Mesendoderm (in vitro differentiated cells): ENCODE measurements at regions not wholly inside any gene's neighbourhood (a gene's known extent, or its start where the extent isn't known, plus 50 kb on each side); places are given as distances from the start of the nearest gene placed in this dataset.

ENCODE experiments used
- DNase-seq: peaks from one replicate; pipeline ENCODE4 v3.0.0; 2013
- H2AK5ac ChIP-seq: 2 replicates; pipeline ENCODE4 v1.6.1; 2013; ENCODE audit warnings: low read length, inconsistent platforms
- H2BK120ac ChIP-seq: 2 replicates; pipeline ENCODE4 v1.6.1; 2013; ENCODE audit warnings: low read depth, mild to moderate bottlenecking, low read length, moderate library complexity, mixed read lengths
- H2BK15ac ChIP-seq: replicated peaks from 2 replicates; pipeline ENCODE4 v1.6.1; 2013; ENCODE audit warnings: low read depth, mild to moderate bottlenecking, moderate library complexity
- H2BK5ac ChIP-seq: 2 replicates; pipeline ENCODE4 v1.6.1; 2013; ENCODE audit warnings: low read length, inconsistent platforms
- H3K18ac ChIP-seq: 2 replicates; pipeline ENCODE4 v1.6.1; 2013; ENCODE audit warnings: mild to moderate bottlenecking, low read length, mixed read lengths
- H3K23ac ChIP-seq: one replicate; pipeline ENCODE4 v1.6.1; 2013; ENCODE audit warnings: low read length
- H3K27ac ChIP-seq: 2 replicates; pipeline ENCODE4 v1.5.1; 2013; ENCODE audit warnings: low read depth, mild to moderate bottlenecking, inconsistent platforms, low read length, moderate library complexity
- H3K27me3 ChIP-seq: 2 replicates; pipeline ENCODE4 v1.6.1; 2013; ENCODE audit warnings: low read length, control low read depth, mild to moderate bottlenecking, inconsistent platforms; ENCODE audit not compliant: insufficient read depth, poor library complexity
- H3K36me3 ChIP-seq: 2 replicates; pipeline ENCODE4 v1.6.1; 2013; ENCODE audit warnings: low read length, inconsistent platforms; ENCODE audit not compliant: control insufficient read depth, insufficient read depth
- H3K4ac ChIP-seq: one replicate; pipeline ENCODE4 v1.6.1; 2013; ENCODE audit warnings: low read depth, mild to moderate bottlenecking, low read length, moderate library complexity
- H3K4me1 ChIP-seq: 2 replicates; pipeline ENCODE4 v1.6.1; 2013; ENCODE audit warnings: low read depth, low read length, inconsistent platforms; ENCODE audit not compliant: control insufficient read depth
- H3K4me2 ChIP-seq: 2 replicates; pipeline ENCODE4 v1.6.1; 2013; ENCODE audit warnings: low read length
- H3K4me3 ChIP-seq: 2 replicates; pipeline ENCODE4 v1.5.1; 2013; ENCODE audit warnings: mild to moderate bottlenecking, low read length
- H3K56ac ChIP-seq: one replicate; pipeline ENCODE4 v1.6.1; 2013; ENCODE audit warnings: low read length
- H3K79me1 ChIP-seq: 2 replicates; pipeline ENCODE4 v1.6.1; 2013; ENCODE audit warnings: low read length, inconsistent platforms
- H3K79me2 ChIP-seq: 2 replicates; pipeline ENCODE4 v1.6.1; 2013; ENCODE audit warnings: mild to moderate bottlenecking, low read length; ENCODE audit not compliant: control insufficient read depth, insufficient read depth
- H3K9ac ChIP-seq: 2 replicates; pipeline ENCODE4 v1.6.1; 2013; ENCODE audit warnings: low read length, inconsistent platforms
- H4K5ac ChIP-seq: one replicate; pipeline ENCODE4 v1.6.1; 2013; ENCODE audit warnings: low read length
- H4K8ac ChIP-seq: one replicate; pipeline ENCODE4 v1.6.1; 2013; ENCODE audit warnings: low read depth, mild to moderate bottlenecking, control low read depth, low read length, moderate library complexity
- WGBS: extraction: QIAGEN DNeasy Blood & Tissue Kit; methylation state at CpG from one replicate; pipeline ENCODE4 v1.1.7; 2013; ENCODE audit warnings: low lambda C conversion rate, missing lambda C conversion rate; ENCODE audit not compliant: insufficient coverage; ENCODE audit errors: extremely low coverage; 5-methylcytosine and 5-hydroxymethylcytosine counted together

DNA sequence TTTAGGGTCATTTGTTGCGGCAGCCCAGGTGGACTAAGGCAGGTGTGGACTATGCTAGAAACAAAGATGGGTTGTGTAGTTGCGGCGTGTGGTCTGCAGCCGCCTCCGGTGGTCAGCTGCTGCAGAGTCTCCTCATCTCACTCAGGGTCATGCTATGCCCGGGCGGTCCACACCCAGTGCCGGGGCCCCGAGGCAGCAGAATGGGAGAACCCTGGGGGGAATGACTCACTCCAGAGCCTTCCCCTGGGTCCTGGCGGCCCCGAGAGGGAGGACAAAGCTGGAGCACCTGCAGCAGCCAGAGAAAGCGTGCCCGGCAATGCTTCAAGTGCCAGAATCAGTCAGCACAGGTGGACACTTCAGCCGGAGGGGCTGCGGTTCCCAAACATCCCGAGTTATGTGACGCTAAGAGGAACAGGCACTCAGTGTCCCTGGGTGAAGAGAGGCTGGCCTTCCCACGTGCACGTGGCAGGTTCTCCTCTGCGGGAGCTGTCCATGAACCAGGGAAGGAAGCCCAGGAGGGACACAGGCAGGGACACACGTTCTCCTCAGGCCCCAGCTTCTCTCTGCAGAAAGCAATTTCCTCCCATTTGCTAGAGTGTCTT is 289.6 kb upstream of the B3GAT1 start:
- no peak overlapping the region for H2BK5ac ChIP-seq
- H3K18ac ChIP-seq: no peak overlapping the region
- H3K4me1 ChIP-seq: no peaks in the 10 kb centered on the region
- H2BK15ac ChIP-seq: no peak overlapping the region
- no peak overlapping the region for H2AK5ac ChIP-seq
- no peak overlapping the region for H3K4me2 ChIP-seq
- no peak overlapping the region for H3K23ac ChIP-seq
- no CpG with 5 or more reads among the region's 21 CpGs for WGBS
- no peak overlapping the region for H3K9ac ChIP-seq
- no peak overlapping the region for H4K8ac ChIP-seq
- H3K4ac ChIP-seq: no peak overlapping the region
- H2BK120ac ChIP-seq: no peak overlapping the region
- H4K5ac ChIP-seq: no peak overlapping the region
- no peaks in the 10 kb centered on the region for H3K79me1 ChIP-seq
- no peak overlapping the region for H3K56ac ChIP-seq
- DNase-seq: no peak
- no peaks in the 10 kb centered on the region for H3K36me3 ChIP-seq
- H3K27me3 ChIP-seq: no peaks in the 10 kb centered on the region
- H3K27ac ChIP-seq: no peak overlapping the region
- no peak overlapping the region for H3K4me3 ChIP-seq
- no peaks in the 10 kb centered on the region for H3K79me2 ChIP-seq

DNA sequence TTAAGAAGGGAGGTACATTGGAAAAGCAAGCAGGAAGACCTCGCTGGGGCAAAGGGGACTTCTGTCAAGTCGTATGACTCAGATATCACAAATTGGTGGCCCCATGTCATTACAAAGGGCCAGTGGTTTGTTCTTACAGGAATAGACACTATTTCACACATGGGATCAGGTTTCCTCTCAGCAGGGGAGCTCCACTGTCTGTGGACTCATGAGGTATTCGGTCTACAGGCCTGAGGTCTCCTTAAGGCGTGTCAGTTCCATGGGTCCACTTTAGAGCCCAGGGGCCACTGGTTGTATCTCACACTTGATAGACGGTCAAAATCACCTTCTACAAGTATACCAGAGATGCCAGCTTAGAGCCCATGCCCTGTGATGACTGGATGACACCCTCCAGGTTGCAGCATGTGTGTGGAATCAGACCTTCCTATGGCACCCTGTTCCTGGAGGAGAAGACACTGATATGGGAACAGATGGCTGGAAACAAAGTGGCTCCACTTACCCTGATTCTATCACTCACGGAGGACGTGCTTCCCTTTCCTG is 288.1 kb upstream of the B3GAT1 start:
- H3K36me3 ChIP-seq: no peaks in the 10 kb centered on the region
- H3K79me2 ChIP-seq: no peaks in the 10 kb centered on the region
- no peak overlapping the region for H3K9ac ChIP-seq
- H3K18ac ChIP-seq: no peak overlapping the region
- no peak overlapping the region for H3K23ac ChIP-seq
- no peak overlapping the region for H2AK5ac ChIP-seq
- no peaks in the 10 kb centered on the region for H3K4me1 ChIP-seq
- H4K8ac ChIP-seq: no peak overlapping the region
- no peak overlapping the region for H2BK5ac ChIP-seq
- no peaks in the 10 kb centered on the region for H3K79me1 ChIP-seq
- no peak overlapping the region for H3K4ac ChIP-seq
- no peak overlapping the region for H3K27ac ChIP-seq
- H3K4me3 ChIP-seq: no peak overlapping the region
- no peaks in the 10 kb centered on the region for H3K27me3 ChIP-seq
- H3K4me2 ChIP-seq: no peak overlapping the region
- H3K56ac ChIP-seq: no peak overlapping the region
- no peak overlapping the region for H2BK120ac ChIP-seq
- no CpG with 5 or more reads among the region's 7 CpGs for WGBS
- H4K5ac ChIP-seq: no peak overlapping the region
- DNase-seq: no peak
- H2BK15ac ChIP-seq: no peak overlapping the region

DNA sequence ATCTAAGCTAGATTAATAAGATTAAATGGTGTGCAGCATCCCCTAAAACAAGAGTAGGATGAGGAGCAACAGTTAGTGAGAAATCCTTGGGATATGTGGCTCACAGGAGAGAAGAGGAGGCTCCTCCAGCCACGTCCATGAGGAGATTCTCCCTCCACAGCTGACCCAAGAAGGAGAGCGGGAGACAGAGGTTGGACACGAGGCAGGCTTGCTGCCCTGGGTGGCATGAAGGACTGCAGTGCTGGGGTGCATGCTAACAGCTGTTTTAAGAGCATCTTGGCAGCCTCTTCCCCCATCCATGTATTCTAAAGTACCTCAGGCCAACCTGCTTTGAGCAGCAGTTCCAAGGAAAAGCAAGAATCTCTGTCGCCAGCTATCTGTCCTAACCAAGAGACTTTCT is 284.4 kb upstream of the B3GAT1 start:
- Histone ChIP-seq H2AK5ac (no peak overlapping the region), H3K4me1 (no peaks in the 10 kb centered on the region), H3K79me2 (no peaks in the 10 kb centered on the region), H3K27ac (no peak overlapping the region), H4K8ac (no peak overlapping the region), H2BK120ac (no peak overlapping the region), H4K5ac (no peak overlapping the region), H3K4me2 (no peak overlapping the region), H3K36me3 (no peaks in the 10 kb centered on the region), H3K23ac (no peak overlapping the region), H3K18ac (no peak overlapping the region), H3K4me3 (no peak overlapping the region), H3K4ac (no peak overlapping the region), H3K79me1 (no peaks in the 10 kb centered on the region), H3K27me3 (no peaks in the 10 kb centered on the region), H3K56ac (no peak overlapping the region), H2BK15ac (no peak overlapping the region), H2BK5ac (no peak overlapping the region), H3K9ac (no peak overlapping the region)
- DNase-seq: no peak
- no CpG with 5 or more reads among the region's 4 CpGs for WGBS

DNA sequence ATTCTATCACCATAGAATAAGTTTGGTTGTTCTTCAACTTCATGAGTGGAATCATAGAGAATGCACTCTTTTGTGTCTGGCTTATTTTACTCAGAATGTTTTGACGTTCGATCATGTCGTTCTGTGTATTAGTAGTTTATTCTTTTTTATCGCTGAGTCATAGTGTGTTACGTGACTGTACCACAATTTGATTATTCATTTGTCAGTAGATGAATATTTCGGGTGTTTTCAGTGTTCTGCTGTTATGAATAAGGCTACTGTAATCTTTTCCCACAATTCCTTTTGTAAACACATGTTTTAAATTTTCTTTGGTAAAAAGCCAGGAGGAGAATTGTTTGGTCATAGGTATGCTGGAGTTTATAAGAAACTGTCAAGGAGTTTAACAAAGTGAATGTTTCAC is 279.9 kb upstream of the B3GAT1 start:
- Histone ChIP-seq H2BK15ac (no peak overlapping the region), H3K9ac (no peak overlapping the region), H3K23ac (no peak overlapping the region), H3K27ac (no peak overlapping the region), H3K36me3 (no peaks in the 10 kb centered on the region), H3K79me1 (no peaks in the 10 kb centered on the region), H2AK5ac (no peak overlapping the region), H3K4me3 (no peak overlapping the region), H3K79me2 (no peaks in the 10 kb centered on the region), H2BK120ac (no peak overlapping the region), H4K8ac (no peak overlapping the region), H3K4ac (no peak overlapping the region), H3K18ac (no peak overlapping the region), H3K4me1 (no peaks in the 10 kb centered on the region), H2BK5ac (no peak overlapping the region), H3K4me2 (no peak overlapping the region), H3K27me3 (no peaks in the 10 kb centered on the region), H4K5ac (no peak overlapping the region), H3K56ac (no peak overlapping the region)
- DNase-seq: no peak
- no CpG with 5 or more reads among the region's 6 CpGs for WGBS

DNA sequence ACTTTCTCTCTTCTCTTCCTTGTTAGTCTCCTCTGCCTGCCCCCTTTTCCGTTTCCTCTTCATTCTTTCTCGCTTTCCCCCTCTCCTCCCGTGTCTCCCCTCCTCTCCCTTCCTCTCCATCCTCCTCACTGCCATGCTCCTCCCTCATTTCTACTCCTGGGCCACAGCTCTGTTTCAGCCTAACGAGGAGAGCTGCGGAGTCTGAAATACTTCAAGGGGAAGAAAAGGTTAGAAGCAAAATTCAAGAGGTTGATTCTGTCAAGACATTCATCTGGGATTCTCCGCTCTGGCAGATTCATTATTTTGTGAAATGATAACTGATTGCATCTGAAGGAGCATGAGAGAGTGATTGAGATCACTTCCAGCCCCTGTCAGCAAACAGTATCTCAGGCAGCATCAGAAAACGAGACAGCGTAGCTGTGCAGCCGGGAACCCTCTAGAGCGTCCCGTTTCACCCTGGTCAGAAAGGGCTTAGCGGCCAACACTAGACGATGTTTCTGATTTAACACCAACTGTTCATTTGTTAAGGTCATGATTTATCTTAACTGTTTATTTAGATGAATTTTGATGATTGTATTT is 279.3 kb upstream of the B3GAT1 start:
- Histone ChIP-seq H4K8ac (no peak overlapping the region), H3K18ac (no peak overlapping the region), H3K9ac (no peak overlapping the region), H2BK15ac (no peak overlapping the region), H2BK5ac (no peak overlapping the region), H3K56ac (no peak overlapping the region), H3K4ac (no peak overlapping the region), H3K79me1 (no peaks in the 10 kb centered on the region), H3K36me3 (no peaks in the 10 kb centered on the region), H3K79me2 (no peaks in the 10 kb centered on the region), H3K4me1 (no peaks in the 10 kb centered on the region), H3K27ac (no peak overlapping the region), H3K4me2 (no peak overlapping the region), H2AK5ac (no peak overlapping the region), H2BK120ac (no peak overlapping the region), H3K4me3 (no peak overlapping the region), H4K5ac (no peak overlapping the region), H3K27me3 (no peaks in the 10 kb centered on the region), H3K23ac (peak overlapping the region; percentile 35)
- WGBS: no CpG with 5 or more reads among the region's 13 CpGs
- DNase-seq: no peak

DNA sequence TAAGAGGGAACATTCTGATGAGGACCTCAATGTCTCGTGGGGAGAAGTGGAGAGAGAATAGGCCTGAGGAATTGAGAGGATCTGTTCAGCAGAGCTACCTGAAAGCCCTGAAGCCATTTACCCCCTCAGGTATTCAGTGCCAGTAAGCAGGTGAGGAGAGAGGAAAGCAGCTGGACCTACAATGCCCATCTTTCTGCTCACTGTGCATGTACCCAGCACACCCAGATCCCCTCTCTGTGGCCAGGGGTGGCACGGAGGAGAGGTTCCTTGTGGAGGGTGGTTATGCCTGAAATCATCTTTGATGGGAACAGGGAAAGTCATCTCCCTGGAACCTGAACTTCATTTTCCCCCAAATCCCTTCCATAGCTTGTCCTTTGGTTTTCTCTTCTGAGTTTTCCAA is 277.8 kb upstream of the B3GAT1 start:
- Histone ChIP-seq H3K4ac (no peak overlapping the region), H2AK5ac (no peak overlapping the region), H3K18ac (no peak overlapping the region), H3K79me1 (no peaks in the 10 kb centered on the region), H3K27me3 (no peaks in the 10 kb centered on the region), H3K9ac (no peak overlapping the region), H2BK15ac (no peak overlapping the region), H4K5ac (no peak overlapping the region), H3K4me1 (no peaks in the 10 kb centered on the region), H3K23ac (no peak overlapping the region), H3K27ac (no peak overlapping the region), H2BK5ac (no peak overlapping the region), H3K56ac (no peak overlapping the region), H3K36me3 (no peaks in the 10 kb centered on the region), H2BK120ac (no peak overlapping the region), H3K79me2 (no peaks in the 10 kb centered on the region), H4K8ac (no peak overlapping the region), H3K4me2 (no peak overlapping the region), H3K4me3 (no peak overlapping the region)
- WGBS: no CpG with 5 or more reads among the region's 2 CpGs
- DNase-seq: no peak
